Hepatocyte (in vitro differentiated cells): ENCODE measurements at regions not wholly inside any gene's neighbourhood (a gene's known extent, or its start where the extent isn't known, plus 50 kb on each side); places are given as distances from the start of the nearest gene placed in this dataset.

Source experiments
- DNase-seq: peaks from one replicate; pipeline ENCODE4 v3.0.0-alpha.2; 2016; ENCODE audit warnings: low spot score
- H2AFZ ChIP-seq: fragments of 200-600 bp; sonication (generic); 2 replicates; pipeline ENCODE4 v1.6.0; 2016; ENCODE audit warnings: antibody characterized with exemption, mild to moderate bottlenecking
- H3K27ac ChIP-seq: fragments of 200-600 bp; sonication (generic); 2 replicates; pipeline ENCODE4 v1.5.1; 2016; ENCODE audit warnings: mild to moderate bottlenecking
- H3K27me3 ChIP-seq: fragments of 200-600 bp; sonication (generic); 2 replicates; pipeline ENCODE4 v1.6.1; 2016
- H3K36me3 ChIP-seq: fragments of 200-600 bp; sonication (generic); replicated peaks from 2 replicates; pipeline ENCODE4 v1.5.1; 2016; ENCODE audit warnings: low read depth; ENCODE audit not compliant: insufficient read depth
- H3K4me1 ChIP-seq: fragments of 200-600 bp; sonication (generic); 2 replicates; pipeline ENCODE4 v1.5.1; 2016; ENCODE audit warnings: mild to moderate bottlenecking, moderate library complexity; ENCODE audit not compliant: insufficient read depth
- H3K4me2 ChIP-seq: fragments of 200-600 bp; sonication (generic); 2 replicates; pipeline ENCODE4 v1.6.0; 2016
- H3K4me3 ChIP-seq: fragments of 200-600 bp; sonication (generic); 2 replicates; pipeline ENCODE4 v1.5.1; 2016; ENCODE audit warnings: mild to moderate bottlenecking
- H3K79me2 ChIP-seq: fragments of 200-600 bp; sonication (generic); 2 replicates; pipeline ENCODE4 v1.6.0; 2017; ENCODE audit warnings: mild to moderate bottlenecking
- H3K9me2 ChIP-seq: fragments of 200-600 bp; sonication (generic); replicated peaks from 2 replicates; pipeline ENCODE4 v1.6.0; 2017; ENCODE audit warnings: mild to moderate bottlenecking; ENCODE audit not compliant: insufficient read depth
- H3K9me3 ChIP-seq: fragments of 200-600 bp; sonication (generic); 2 replicates; pipeline ENCODE4 v1.5.1; 2016; ENCODE audit warnings: low read depth, mild to moderate bottlenecking
- H4K20me1 ChIP-seq: fragments of 200-600 bp; sonication (generic); 2 replicates; pipeline ENCODE4 v1.6.0; 2016; ENCODE audit warnings: mild to moderate bottlenecking; ENCODE audit not compliant: insufficient read depth, poor library complexity, severe bottlenecking
- EZH2 ChIP-seq: fragments of 200-600 bp; sonication (generic); IDR thresholded peaks from 2 replicates; pipeline ENCODE4 v1.6.1; 2016; ENCODE audit warnings: antibody characterized with exemption, mild to moderate bottlenecking, borderline replicate concordance
- EZH2phosphoT487 ChIP-seq: fragments of 200-600 bp; sonication (generic); IDR thresholded peaks from one replicate; pipeline ENCODE4 v1.6.1; 2018; ENCODE audit warnings: antibody characterized with exemption, mild to moderate bottlenecking, low read depth, moderate library complexity; ENCODE audit not compliant: unreplicated experiment, severe bottlenecking
- whole genome bisulfite sequencing: methylation state at CpG from one replicate; pipeline ENCODE4 v1.1.6; 2016; ENCODE audit warnings: low lambda C conversion rate; ENCODE audit errors: missing lambda C conversion rate; 5-methylcytosine and 5-hydroxymethylcytosine counted together
- TF ChIP-seq, protein P1 (sequence below): fragments of 200-600 bp; sonication (generic); IDR thresholded peaks from 2 replicates; pipeline ENCODE4 v1.5.1; 2016; ENCODE audit warnings: antibody characterized with exemption, mild to moderate bottlenecking; ENCODE audit not compliant: poor library complexity

DNA sequence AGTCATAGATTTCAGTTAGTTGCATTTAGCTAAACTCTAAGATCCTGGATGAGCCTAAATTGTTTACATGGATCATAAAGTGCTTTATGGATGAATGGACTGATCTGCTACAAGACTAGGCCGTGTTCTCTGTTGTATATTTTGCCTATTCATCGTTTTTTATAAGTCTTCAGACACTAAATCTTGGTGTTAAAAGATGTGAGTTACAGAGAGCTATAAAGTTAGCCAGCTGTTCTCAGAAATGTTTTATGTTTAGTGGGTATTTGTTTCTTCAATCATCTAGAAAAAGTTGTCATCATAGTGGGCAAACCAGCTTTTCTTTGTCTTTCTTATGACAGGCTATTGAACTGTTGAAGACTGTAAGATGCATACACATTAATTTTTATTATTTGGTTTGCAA is 585.8 kb upstream of the SEMA6A start:
- DNase-seq: no peak
- WGBS: 34% methylated on average over 2 of the region's 2 CpGs

GRCh38 chr5:117149312-117149711 is 574.7 kb upstream of the SEMA6A start:
- no peak overlapping the region for H3K27ac ChIP-seq
- H3K36me3 ChIP-seq: no peaks in the 10 kb centered on the region
- no peaks in the 10 kb centered on the region for H3K27me3 ChIP-seq
- H3K4me3 ChIP-seq: no peak overlapping the region
- WGBS: 97% methylated on average over 4 of the region's 4 CpGs
- no peaks in the 10 kb centered on the region for H3K9me2 ChIP-seq
- no peaks in the 10 kb centered on the region for H3K4me1 ChIP-seq
- no peaks in the 10 kb centered on the region for H3K9me3 ChIP-seq
- no peak overlapping the region for H3K4me2 ChIP-seq
- H2AFZ ChIP-seq: no peak overlapping the region
- H4K20me1 ChIP-seq: no peaks in the 10 kb centered on the region
- no peak for TF ChIP-seq EZH2phosphoT487
- no peak for TF ChIP-seq EZH2
- TF ChIP-seq, protein P1, sequence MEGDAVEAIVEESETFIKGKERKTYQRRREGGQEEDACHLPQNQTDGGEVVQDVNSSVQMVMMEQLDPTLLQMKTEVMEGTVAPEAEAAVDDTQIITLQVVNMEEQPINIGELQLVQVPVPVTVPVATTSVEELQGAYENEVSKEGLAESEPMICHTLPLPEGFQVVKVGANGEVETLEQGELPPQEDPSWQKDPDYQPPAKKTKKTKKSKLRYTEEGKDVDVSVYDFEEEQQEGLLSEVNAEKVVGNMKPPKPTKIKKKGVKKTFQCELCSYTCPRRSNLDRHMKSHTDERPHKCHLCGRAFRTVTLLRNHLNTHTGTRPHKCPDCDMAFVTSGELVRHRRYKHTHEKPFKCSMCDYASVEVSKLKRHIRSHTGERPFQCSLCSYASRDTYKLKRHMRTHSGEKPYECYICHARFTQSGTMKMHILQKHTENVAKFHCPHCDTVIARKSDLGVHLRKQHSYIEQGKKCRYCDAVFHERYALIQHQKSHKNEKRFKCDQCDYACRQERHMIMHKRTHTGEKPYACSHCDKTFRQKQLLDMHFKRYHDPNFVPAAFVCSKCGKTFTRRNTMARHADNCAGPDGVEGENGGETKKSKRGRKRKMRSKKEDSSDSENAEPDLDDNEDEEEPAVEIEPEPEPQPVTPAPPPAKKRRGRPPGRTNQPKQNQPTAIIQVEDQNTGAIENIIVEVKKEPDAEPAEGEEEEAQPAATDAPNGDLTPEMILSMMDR: no peak
- no peaks in the 10 kb centered on the region for H3K79me2 ChIP-seq
- DNase-seq: no peak

More for the DNA sequence above, 585.8 kb upstream of the SEMA6A start:
- Histone ChIP-seq H3K4me3 (no peak overlapping the region), H3K9me2 (no peaks in the 10 kb centered on the region), H3K27ac (no peak overlapping the region), H2AFZ (no peak overlapping the region), H3K4me1 (no peaks in the 10 kb centered on the region), H3K4me2 (no peak overlapping the region), H3K36me3 (no peaks in the 10 kb centered on the region), H3K27me3 (no peaks in the 10 kb centered on the region), H3K79me2 (no peaks in the 10 kb centered on the region), H4K20me1 (no peaks in the 10 kb centered on the region), H3K9me3 (no peaks in the 10 kb centered on the region)
- no peak for TF ChIP-seq EZH2phosphoT487
- no peak for TF ChIP-seq EZH2
- TF ChIP-seq, protein P1: no peak

DNA sequence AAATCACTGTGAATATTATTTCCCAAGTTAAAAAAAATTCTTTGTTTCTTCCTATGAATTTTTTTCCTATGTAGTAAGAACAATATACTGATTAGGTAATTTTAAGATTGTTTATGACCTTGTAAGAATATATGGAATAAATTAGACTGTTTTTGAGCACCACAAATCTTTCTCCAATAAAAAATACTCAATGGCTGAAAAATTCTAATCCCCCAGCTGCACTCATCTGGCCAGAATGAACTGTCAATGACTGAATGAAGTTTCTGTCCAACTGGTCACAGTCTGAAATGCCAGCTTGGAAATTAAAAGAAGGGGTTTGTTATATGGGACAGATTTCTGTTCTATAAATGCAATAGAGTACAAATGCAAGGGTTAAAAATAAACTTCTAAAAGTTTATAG is 569.5 kb upstream of the SEMA6A start:
- Histone ChIP-seq H3K4me3 (no peak overlapping the region), H3K27ac (no peak overlapping the region), H3K27me3 (no peaks in the 10 kb centered on the region), H3K9me3 (no peaks in the 10 kb centered on the region), H3K4me1 (no peaks in the 10 kb centered on the region), H2AFZ (no peak overlapping the region), H4K20me1 (no peaks in the 10 kb centered on the region), H3K4me2 (no peak overlapping the region), H3K79me2 (no peaks in the 10 kb centered on the region), H3K36me3 (no peaks in the 10 kb centered on the region), H3K9me2 (no peaks in the 10 kb centered on the region)
- TF ChIP-seq EZH2phosphoT487: no peak
- TF ChIP-seq EZH2: no peak
- TF ChIP-seq, protein P1: no peak
- no peak for DNase-seq

DNA sequence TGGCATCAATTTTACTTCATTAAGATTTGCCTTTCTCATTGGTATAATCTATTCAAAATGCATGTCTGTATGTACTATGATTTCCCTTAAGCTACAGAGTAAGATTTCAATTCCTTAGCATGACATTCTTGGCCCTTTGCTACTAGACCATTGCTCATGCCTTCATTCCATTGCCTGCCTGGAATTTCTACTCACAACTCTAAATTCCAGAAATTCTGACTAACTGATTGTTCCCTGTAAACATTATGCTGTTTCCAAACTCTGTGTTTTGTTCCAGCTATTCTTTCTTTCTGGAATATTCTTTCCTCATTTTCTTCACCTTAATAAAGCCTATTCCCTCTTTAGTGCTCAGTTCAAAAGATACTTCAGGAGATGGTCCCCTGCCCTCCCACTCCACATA is 568.8 kb upstream of the SEMA6A start:
- TF ChIP-seq EZH2phosphoT487 (no peak), EZH2 (no peak)
- TF ChIP-seq, protein P1: no peak
- no peaks in the 10 kb centered on the region for H3K36me3 ChIP-seq
- no peak overlapping the region for H3K4me3 ChIP-seq
- no peaks in the 10 kb centered on the region for H3K9me2 ChIP-seq
- no peaks in the 10 kb centered on the region for H3K4me1 ChIP-seq
- H4K20me1 ChIP-seq: no peaks in the 10 kb centered on the region
- no peaks in the 10 kb centered on the region for H3K27me3 ChIP-seq
- H3K4me2 ChIP-seq: no peak overlapping the region
- no peak for DNase-seq
- no peaks in the 10 kb centered on the region for H3K9me3 ChIP-seq
- no peak overlapping the region for H2AFZ ChIP-seq
- H3K79me2 ChIP-seq: no peaks in the 10 kb centered on the region
- no peak overlapping the region for H3K27ac ChIP-seq
